LNCAP (cell line): ENCODE measurements at regions not wholly inside any gene's neighbourhood (a gene's known extent, or its start where the extent isn't known, plus 50 kb on each side); places are given as distances from the start of the nearest gene placed in this dataset.

Experiments used
- CTCF ChIP-seq: fragments of 450-650 bp; IDR thresholded peaks from 2 replicates; pipeline ENCODE4 v1.5.1; 2017; ENCODE audit warnings: mild to moderate bottlenecking

DNA sequence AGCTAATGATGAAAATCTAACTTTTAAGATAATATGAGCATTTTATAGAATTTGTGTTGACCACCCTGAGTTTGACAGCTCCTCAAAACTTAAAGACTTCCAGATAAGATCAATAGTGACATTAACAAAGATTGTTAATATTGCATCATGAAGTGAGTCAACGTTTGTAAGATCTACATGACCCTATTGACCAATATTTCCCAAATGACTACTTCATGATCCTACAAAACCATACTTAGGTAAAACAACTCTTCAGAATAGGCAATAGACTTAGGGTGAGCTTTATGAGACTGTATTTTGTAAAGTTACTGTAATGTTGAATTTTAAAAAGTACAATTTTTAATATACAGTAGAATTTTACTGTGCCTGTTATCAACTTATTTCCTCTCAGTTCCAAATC, 422.7 kb upstream of the ALCAM start:
- TF ChIP-seq CTCF = no peak

- TF ChIP-seq CTCF = no peak
Observed at GRCh38 chr3:104947943-104948342, 418.8 kb upstream of the ALCAM start.

GRCh38 chr3:104951426-104951825, 415.3 kb upstream of the ALCAM start:
- TF ChIP-seq CTCF = no peak

DNA sequence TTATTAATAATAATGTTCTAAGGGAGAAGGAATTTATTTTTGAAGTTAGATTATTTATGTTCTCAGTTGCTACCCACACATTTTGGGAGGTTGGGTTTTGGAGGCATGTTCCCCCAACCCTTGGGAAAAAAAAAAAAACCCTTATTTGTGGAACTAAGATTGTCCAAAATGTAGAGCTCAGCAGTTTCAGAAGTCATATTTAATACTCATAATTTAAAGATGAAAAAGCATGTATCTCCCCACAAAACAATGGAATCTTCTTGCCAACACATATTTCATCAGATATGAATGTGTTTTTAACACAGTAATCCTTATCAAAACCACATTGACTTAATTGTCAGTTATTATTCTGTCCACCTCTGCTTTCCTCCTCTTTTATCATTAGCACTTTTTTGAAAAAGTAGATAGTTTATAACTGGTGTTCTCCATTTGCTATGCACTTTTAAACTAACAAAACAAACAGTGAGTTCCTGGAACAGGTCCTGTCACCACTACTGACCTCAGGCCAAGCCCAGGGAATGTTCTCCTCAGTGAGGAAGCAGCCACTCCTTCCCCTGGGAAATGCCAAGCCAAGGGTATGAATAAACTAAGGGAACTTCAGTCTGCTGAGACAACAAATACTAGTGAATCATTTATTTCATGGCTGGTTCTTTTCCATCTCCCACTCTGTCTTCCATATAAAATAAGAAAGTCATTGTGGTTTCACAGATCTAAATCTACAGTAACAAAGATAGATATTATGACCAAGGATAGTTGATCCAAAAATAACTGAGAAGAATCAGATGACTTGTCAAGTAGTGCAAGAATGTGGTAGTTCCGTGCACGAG, 414.4 kb upstream of the ALCAM start:
- no peak for TF ChIP-seq CTCF

DNA sequence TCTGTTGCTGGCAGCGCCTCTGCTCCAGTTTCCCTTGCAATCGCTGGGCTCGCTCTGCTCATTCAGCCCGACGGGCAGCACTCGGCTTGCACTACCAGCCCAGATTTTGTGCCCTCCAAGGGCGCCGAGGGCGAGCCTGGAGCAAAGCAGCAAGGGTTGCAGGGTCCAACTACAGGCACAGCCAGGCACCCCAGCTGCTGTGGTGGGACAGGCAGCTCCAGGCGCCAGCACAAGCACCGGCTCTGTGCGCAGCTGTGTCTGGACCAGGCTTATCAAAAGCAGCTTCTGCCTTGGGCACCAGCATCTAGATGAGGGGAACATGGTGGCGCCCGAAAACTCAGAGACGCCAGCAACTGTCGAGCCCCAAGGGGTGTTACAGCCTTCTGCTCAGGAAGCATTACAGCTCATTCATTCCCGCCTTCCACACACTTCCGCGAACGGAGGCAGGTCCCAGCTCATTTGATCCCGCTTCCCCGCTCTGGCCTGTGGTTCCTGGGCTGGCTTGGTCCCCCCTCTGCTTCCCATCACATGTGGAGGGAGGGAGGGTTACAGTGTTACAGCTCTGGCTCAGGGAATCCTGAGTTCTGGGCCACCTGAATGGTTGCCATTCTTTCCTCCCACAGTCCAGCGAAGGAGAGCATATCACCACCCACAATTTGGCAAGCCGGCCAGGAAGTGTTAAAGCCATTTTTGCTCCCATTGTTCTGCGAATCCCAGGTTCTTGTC, 409.9 kb upstream of the ALCAM start:
- TF ChIP-seq CTCF = no peak

- TF ChIP-seq CTCF = no peak
Observed at GRCh38 chr3:104960579-104960978, 406.1 kb upstream of the ALCAM start.

DNA sequence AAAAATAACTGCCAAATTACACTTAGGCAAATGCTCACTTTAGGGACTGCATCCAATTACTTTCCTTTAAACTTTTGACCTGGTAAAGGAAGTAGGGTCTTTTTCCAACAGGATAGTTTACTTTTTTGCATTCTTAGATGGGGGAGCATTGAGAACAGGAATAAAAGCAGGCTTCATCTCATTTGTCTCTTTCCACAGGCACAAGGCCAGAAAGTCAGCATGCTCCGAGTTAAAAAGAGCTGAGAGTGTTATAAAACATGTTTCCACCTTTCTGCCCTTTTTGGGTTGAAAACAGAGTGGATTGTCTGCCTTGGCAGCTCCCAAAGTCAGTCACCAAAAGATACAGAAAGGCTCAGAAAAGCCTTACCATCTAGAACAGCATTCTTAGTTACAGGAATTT, 404.9 kb upstream of the ALCAM start:
- TF ChIP-seq CTCF = no peak
